DOHH2 (cell line): ENCODE measurements at regions not wholly inside any gene's neighbourhood (a gene's known extent, or its start where the extent isn't known, plus 50 kb on each side); places are given as distances from the start of the nearest gene placed in this dataset.

ENCODE experiments used
- EZH2phosphoT487 ChIP-seq: fragments of 200-600 bp; sonication (generic); IDR thresholded peaks from 2 replicates; pipeline ENCODE4 v1.6.1; 2017; ENCODE audit warnings: borderline replicate concordance, mild to moderate bottlenecking, antibody characterized with exemption, low read length, moderate library complexity, mixed read lengths
- TF ChIP-seq, protein P1 (sequence below): fragments of 200-600 bp; sonication (generic); IDR thresholded peaks from one replicate; pipeline ENCODE4 v1.5.1; 2014; ENCODE audit warnings: antibody characterized with exemption, mild to moderate bottlenecking, low read depth, low read length; ENCODE audit not compliant: poor library complexity, severe bottlenecking

DNA sequence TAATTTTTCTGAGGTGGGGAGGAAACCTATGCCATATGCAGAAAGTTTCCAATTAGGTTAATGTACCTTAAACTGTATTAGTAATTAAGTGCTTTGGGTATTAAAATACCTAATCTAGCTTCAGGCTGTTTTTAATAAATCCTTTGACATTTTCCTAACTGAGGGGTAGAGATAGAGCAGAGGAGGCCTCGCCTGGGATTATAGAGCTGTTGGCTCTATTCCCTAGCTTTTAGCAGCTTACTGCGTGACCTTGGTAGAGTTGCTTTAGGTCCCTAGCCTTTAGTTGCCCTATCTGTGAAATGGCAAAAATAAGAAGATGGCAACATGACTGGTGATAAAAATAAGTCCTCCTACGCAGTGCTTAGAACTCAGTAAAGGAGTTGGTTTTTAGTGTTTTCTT lies 621.0 kb downstream of the LMO4 start:
- TF ChIP-seq, protein P1, sequence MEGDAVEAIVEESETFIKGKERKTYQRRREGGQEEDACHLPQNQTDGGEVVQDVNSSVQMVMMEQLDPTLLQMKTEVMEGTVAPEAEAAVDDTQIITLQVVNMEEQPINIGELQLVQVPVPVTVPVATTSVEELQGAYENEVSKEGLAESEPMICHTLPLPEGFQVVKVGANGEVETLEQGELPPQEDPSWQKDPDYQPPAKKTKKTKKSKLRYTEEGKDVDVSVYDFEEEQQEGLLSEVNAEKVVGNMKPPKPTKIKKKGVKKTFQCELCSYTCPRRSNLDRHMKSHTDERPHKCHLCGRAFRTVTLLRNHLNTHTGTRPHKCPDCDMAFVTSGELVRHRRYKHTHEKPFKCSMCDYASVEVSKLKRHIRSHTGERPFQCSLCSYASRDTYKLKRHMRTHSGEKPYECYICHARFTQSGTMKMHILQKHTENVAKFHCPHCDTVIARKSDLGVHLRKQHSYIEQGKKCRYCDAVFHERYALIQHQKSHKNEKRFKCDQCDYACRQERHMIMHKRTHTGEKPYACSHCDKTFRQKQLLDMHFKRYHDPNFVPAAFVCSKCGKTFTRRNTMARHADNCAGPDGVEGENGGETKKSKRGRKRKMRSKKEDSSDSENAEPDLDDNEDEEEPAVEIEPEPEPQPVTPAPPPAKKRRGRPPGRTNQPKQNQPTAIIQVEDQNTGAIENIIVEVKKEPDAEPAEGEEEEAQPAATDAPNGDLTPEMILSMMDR: no peak
- TF ChIP-seq EZH2phosphoT487: no peak
